ENCODE measurements at regions not wholly inside any gene's neighbourhood (a gene's known extent, or its start where the extent isn't known, plus 50 kb on each side); places are given as distances from the start of the nearest gene placed in this dataset.
"Not testable (repeated sequence)": the region's sequence is repeated elsewhere in the genome, so short reads cannot be mapped to it uniquely, and the experiment has no call there.

DNA sequence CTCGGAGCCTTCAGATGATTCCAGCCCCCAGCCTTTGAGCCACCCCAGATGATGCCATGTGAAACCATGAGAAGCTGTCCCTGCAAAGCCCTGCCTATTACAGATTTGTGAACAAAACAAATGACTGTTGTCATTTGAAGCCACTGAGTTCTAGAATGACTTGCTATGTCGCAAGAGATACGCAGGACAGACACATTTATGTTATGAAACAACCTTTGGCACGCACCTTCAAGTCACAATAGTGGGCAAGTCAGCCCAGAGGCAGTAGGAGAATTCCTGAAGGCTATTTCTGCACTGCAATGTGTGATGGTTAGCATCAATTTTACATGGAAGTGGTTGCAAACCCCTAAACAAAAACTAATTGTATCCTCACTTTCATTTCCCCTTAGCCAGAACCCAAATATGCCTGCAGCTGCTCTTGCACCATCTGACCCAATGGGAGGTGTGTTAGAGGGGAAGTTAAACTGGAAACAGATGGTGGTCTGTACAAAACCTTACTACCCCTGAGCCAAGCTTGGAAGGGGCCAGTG is 174.4 kb upstream of the ATP6AP2 start:
- DNase-seq: no peak

GRCh38 chrX:40405399-40405798 is 175.4 kb upstream of the ATP6AP2 start:
- no peak for DNase-seq

GRCh38 chrX:40403757-40404156 is 177.0 kb upstream of the ATP6AP2 start:
- DNase-seq: no peak

- no peak for DNase-seq
Observed at GRCh38 chrX:40402831-40403533, 177.8 kb upstream of the ATP6AP2 start.

- no peak for DNase-seq
Observed at GRCh38 chrX:40395102-40395501, 185.7 kb upstream of the ATP6AP2 start.

- DNase-seq: no peak
Observed at GRCh38 chrX:40394302-40394701, 186.5 kb upstream of the ATP6AP2 start.

GRCh38 chrX:40392599-40392998 is 188.2 kb upstream of the ATP6AP2 start:
- DNase-seq: no peak

- DNase-seq: no peak
Observed at GRCh38 chrX:40391662-40392061, 189.1 kb upstream of the ATP6AP2 start.

DNA sequence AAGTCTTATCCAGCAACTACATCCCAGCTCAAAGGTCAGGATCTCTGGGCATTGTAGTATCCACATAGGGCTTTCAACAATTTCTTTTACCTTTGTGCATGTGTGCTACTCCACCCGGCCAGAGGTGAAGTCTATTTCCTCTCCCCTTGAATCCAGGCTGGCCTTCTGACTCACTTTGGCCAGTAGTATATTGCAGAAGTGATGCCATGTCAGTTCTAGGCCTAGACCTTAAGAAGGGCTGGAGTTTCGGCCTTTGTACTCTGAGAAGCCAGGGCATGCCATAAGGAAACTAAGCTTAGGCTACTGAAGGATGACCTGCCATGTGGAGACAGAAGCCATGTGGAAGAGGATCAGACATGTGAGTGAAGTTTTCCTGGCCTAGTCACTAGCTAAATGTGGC is 191.2 kb upstream of the ATP6AP2 start:
- DNase-seq: no peak

DNA sequence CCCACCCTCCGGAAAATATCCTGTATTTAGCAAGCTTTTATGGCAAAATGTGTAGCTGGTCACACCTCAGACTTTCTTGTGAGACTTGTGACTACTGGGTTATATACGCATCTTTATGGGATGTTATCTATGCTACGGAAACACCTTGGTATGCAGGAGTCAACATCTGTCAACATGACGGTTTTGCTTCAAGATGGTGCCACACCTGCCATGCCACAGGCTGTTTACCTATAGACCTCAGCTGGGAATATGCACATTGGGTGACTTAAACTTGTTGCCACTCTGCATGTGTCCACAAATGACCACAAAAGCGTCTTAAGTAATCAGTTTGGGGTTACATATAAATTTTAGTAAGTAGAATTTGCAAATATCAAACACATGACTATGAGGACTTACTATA is 192.3 kb upstream of the ATP6AP2 start:
- DNase-seq: no peak

GRCh38 chrX:40387869-40388268 is 192.9 kb upstream of the ATP6AP2 start:
- DNase-seq: not testable (repeated sequence)

GRCh38 chrX:40387311-40387710 is 193.5 kb upstream of the ATP6AP2 start:
- DNase-seq: not testable (repeated sequence)

- no peak for DNase-seq
Observed at GRCh38 chrX:40385682-40386081, 195.1 kb upstream of the ATP6AP2 start.

GRCh38 chrX:40385256-40385655 is 195.5 kb upstream of the ATP6AP2 start:
- DNase-seq: no peak

DNA sequence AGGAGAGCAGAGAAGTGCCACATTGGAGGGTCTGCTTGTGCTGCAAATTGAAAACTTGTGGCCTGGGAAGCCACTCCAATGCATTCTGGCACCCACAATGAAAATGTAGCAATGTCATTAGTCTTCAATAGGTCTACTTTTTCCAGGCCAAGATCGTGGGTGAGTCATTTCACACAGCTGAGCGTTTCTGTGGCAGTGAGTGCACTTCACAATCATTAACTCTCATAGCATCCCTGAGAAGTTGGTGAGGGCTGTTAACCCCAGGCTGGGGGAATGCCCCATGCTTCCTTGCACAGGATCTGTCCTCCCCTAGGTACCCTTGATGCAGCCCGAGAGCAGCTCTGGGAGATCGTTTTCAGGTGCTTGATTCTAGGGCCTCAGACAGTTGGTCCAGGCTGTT is 196.8 kb upstream of the ATP6AP2 start:
- no peak for DNase-seq

DNA sequence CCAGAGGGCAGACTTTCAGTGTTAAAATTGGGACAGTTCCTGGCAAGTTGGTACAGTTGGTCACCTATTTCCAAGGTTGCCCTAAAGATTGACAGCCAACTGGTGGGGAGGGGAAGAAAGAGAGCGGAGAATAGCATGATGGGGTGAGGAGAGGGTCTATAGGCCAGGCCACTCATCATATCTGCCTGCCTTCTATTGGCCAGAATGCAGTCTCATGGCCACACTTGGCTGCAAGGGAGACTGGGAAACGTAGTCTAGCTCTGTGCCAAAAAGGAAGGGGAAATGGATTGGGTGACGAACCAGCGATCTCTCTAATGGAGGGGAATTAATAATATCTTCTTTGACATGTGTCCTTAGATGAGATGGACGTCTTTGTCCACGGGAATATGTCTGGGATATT is 197.4 kb upstream of the ATP6AP2 start:
- DNase-seq: no peak

- DNase-seq: no peak
Observed at GRCh38 chrX:40380655-40381488, 199.9 kb upstream of the ATP6AP2 start.

- DNase-seq: no peak
Observed at GRCh38 chrX:40377684-40378083, 203.1 kb upstream of the ATP6AP2 start.

- no peak for DNase-seq
Observed at GRCh38 chrX:40374486-40374885, 206.3 kb upstream of the ATP6AP2 start.

DNA sequence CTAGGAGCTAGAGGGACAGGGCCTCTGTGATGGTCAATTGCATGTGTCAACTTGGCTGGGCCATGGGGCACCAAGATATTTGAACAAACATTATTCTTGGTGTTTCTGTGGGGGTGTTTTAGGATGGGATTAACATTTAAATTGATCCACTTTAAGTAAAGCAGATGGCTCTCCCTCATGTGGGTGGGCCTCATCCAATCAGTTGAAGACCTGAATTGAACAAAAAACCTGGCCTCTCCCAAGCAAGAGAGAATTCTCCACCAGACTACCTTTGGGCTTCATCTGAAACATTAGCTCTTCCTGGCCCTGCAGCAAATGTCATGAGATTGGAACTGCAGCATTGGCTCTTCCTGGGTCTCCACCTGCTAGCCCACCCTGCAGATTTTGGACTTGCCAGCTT is 207.1 kb upstream of the ATP6AP2 start:
- no peak for DNase-seq

GRCh38 chrX:40373025-40373424 is 207.7 kb upstream of the ATP6AP2 start:
- DNase-seq: no peak

- no peak for DNase-seq
Observed at GRCh38 chrX:40371376-40371775, 209.4 kb upstream of the ATP6AP2 start.

DNA sequence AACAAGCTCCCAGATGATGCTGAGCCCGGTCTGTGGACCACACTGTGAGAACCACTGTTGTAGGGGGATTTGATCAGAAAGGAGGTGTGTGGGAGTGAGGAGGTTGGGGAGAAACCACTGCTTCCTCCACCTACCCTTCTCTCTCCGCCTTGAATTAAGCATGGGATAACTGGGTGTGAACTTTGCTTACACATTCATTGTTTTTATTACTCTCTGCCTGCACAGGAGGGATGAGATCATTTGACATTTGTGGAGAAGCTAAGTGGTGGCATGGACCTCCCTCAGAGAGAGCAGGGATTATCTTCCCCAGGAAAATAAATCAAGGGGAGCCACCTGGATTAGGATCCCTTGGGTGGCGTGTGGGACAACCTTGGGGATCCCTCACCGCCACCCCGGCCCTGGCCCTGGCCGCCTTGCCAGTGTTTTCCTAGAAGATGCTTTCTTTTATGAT is 212.1 kb upstream of the ATP6AP2 start:
- DNase-seq: no peak

DNA sequence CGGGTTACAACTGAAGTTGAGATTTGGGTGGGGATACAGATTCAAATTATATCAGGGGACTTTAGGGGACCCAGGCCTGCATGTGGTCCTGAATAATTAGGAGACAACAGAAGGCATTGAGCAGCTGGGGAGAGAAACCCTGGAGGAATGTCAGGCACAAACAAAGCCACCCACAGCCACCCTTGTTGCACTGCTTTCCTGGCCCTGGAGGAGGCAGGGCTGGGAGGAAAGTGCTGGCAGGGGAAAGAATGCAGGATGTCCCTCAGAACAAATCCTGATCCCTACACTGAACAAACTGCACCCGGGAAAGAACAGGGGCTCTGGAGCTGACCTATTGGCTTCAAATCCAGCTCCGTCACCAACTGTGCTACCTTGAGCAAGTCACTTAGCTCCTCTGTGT is 214.1 kb upstream of the ATP6AP2 start:
- DNase-seq: no peak
